GM19397 (cell line): ENCODE measurements at regions not wholly inside any gene's neighbourhood (a gene's known extent, or its start where the extent isn't known, plus 50 kb on each side); places are given as distances from the start of the nearest gene placed in this dataset.

Experiments used
- ATAC-seq: cut with Tn5 transposase; IDR thresholded peaks from one replicate; pipeline ENCODE4 v1.9.1; 2021; ENCODE audit warnings: mild to moderate bottlenecking, moderate library complexity; ENCODE audit not compliant: unreplicated experiment

GRCh38 chr6:22455378-22455777 lies 114.0 kb upstream of the HDGFL1 start:
- ATAC-seq: no peak

GRCh38 chr6:22457996-22458395 lies 111.4 kb upstream of the HDGFL1 start:
- no peak for ATAC-seq

- no peak for ATAC-seq
Observed at GRCh38 chr6:22466665-22467245, 102.6 kb upstream of the HDGFL1 start.

- ATAC-seq: no peak
Observed at GRCh38 chr6:22467645-22468044, 101.7 kb upstream of the HDGFL1 start.

- no peak for ATAC-seq
Observed at GRCh38 chr6:22468256-22468965, 101.0 kb upstream of the HDGFL1 start.

- ATAC-seq: no peak
Observed at GRCh38 chr6:22470454-22471131, 98.8 kb upstream of the HDGFL1 start.

GRCh38 chr6:22471132-22471690 lies 98.2 kb upstream of the HDGFL1 start:
- ATAC-seq: no peak

- ATAC-seq: no peak
Observed at GRCh38 chr6:22471746-22472145, 97.6 kb upstream of the HDGFL1 start.

GRCh38 chr6:22473991-22474682 lies 95.2 kb upstream of the HDGFL1 start:
- ATAC-seq: no peak

GRCh38 chr6:22476811-22477390 lies 92.5 kb upstream of the HDGFL1 start:
- no peak for ATAC-seq

GRCh38 chr6:22497276-22497675 lies 72.1 kb upstream of the HDGFL1 start:
- ATAC-seq: no peak

GRCh38 chr6:22499815-22500214 lies 69.6 kb upstream of the HDGFL1 start:
- no peak for ATAC-seq

- ATAC-seq: no peak
Observed at GRCh38 chr6:22506496-22506895, 62.9 kb upstream of the HDGFL1 start.

- no peak for ATAC-seq
Observed at GRCh38 chr6:22512686-22513427, 56.5 kb upstream of the HDGFL1 start.

- no peak for ATAC-seq
Observed at GRCh38 chr6:22513667-22514066, 55.7 kb upstream of the HDGFL1 start.

GRCh38 chr6:22519237-22519636 lies 50.1 kb upstream of the HDGFL1 start:
- no peak for ATAC-seq
